Activated CD4-positive, CD25-positive, alpha-beta regulatory T cell treated with anti-CD3 and anti-CD28 coated beads, Interleukin-2, amount 50 U/mL, for 72 hours (primary cell): ENCODE measurements at regions not wholly inside any gene's neighbourhood (a gene's known extent, or its start where the extent isn't known, plus 50 kb on each side); places are given as distances from the start of the nearest gene placed in this dataset.
"Not testable (repeated sequence)": the region's sequence is repeated elsewhere in the genome, so short reads cannot be mapped to it uniquely, and the experiment has no call there.

Experiments used
- DNase-seq: peaks from one replicate; pipeline ENCODE4 v3.0.0; 2021

- no peak for DNase-seq
Measured at GRCh38 chr9:80679916-80680315, 1009.4 kb downstream of the TLE1 start.

GRCh38 chr9:80678906-80679305 is 1010.4 kb downstream of the TLE1 start:
- DNase-seq, result no peak

- no peak for DNase-seq
Measured at GRCh38 chr9:80673496-80673895, 1015.9 kb downstream of the TLE1 start.

GRCh38 chr9:80665479-80665878 is 1023.9 kb downstream of the TLE1 start:
- DNase-seq, result no peak

GRCh38 chr9:80664327-80665210 is 1024.8 kb downstream of the TLE1 start:
- DNase-seq, result no peak

GRCh38 chr9:80659751-80660150 is 1029.6 kb downstream of the TLE1 start:
- DNase-seq, result not testable (repeated sequence)

GRCh38 chr9:80651044-80651443 is 1038.3 kb downstream of the TLE1 start:
- DNase-seq, result no peak

- DNase-seq, result no peak
Measured at GRCh38 chr9:80649496-80649895, 1039.9 kb downstream of the TLE1 start.

- DNase-seq, result no peak
Measured at GRCh38 chr9:80649001-80649420, 1040.3 kb downstream of the TLE1 start.

GRCh38 chr9:80648336-80648735 is 1041.0 kb downstream of the TLE1 start:
- DNase-seq, result no peak

GRCh38 chr9:80646211-80646610 is 1043.1 kb downstream of the TLE1 start:
- DNase-seq, result no peak

GRCh38 chr9:80644044-80644443 is 1045.3 kb downstream of the TLE1 start:
- DNase-seq, result no peak

GRCh38 chr9:80635065-80635464 is 1054.3 kb downstream of the TLE1 start:
- DNase-seq, result no peak

GRCh38 chr9:80632041-80632440 is 1057.3 kb downstream of the TLE1 start:
- DNase-seq, result no peak

- no peak for DNase-seq
Measured at GRCh38 chr9:80622508-80622907, 1050.7 kb downstream of the TLE4 start.

- DNase-seq, result no peak
Measured at GRCh38 chr9:80619356-80619755, 1047.6 kb downstream of the TLE4 start.

GRCh38 chr9:80615964-80616363 is 1044.2 kb downstream of the TLE4 start:
- DNase-seq, result no peak

GRCh38 chr9:80605793-80606192 is 1034.0 kb downstream of the TLE4 start:
- no peak for DNase-seq

- DNase-seq, result no peak
Measured at GRCh38 chr9:80605129-80605528, 1033.4 kb downstream of the TLE4 start.

- no peak for DNase-seq
Measured at GRCh38 chr9:80602291-80602690, 1030.5 kb downstream of the TLE4 start.

- no peak for DNase-seq
Measured at GRCh38 chr9:80596579-80596978, 1024.8 kb downstream of the TLE4 start.

- no peak for DNase-seq
Measured at GRCh38 chr9:80595192-80595591, 1023.4 kb downstream of the TLE4 start.

GRCh38 chr9:80592413-80592812 is 1020.6 kb downstream of the TLE4 start:
- DNase-seq, result no peak

- DNase-seq, result no peak
Measured at GRCh38 chr9:80586786-80587330, 1015.1 kb downstream of the TLE4 start.

GRCh38 chr9:80571953-80572352 is 1000.2 kb downstream of the TLE4 start:
- DNase-seq, result no peak
